Loucy (cell line): ENCODE measurements at regions not wholly inside any gene's neighbourhood (a gene's known extent, or its start where the extent isn't known, plus 50 kb on each side); places are given as distances from the start of the nearest gene placed in this dataset.

Source experiments
- CTCF ChIP-seq: fragments of 200-600 bp; sonication (generic); conservative IDR thresholded peaks from 2 replicates; pipeline ENCODE4 v1.5.1; 2014; ENCODE audit warnings: mild to moderate bottlenecking, antibody characterized with exemption, low read length
- EZH2phosphoT487 ChIP-seq: fragments of 200-600 bp; IDR thresholded peaks from 2 replicates; pipeline ENCODE4 v1.6.1; 2018; ENCODE audit warnings: antibody characterized with exemption, mild to moderate bottlenecking, moderate library complexity, borderline replicate concordance

- no peak for TF ChIP-seq CTCF
- no peak for TF ChIP-seq EZH2phosphoT487
These were observed 98.4 kb downstream of the SCG2 start for GRCh38 chr2:223503746-223504145.
